ENCODE measurements at regions not wholly inside any gene's neighbourhood (a gene's known extent, or its start where the extent isn't known, plus 50 kb on each side); places are given as distances from the start of the nearest gene placed in this dataset.

GRCh38 chr15:69943637-69944036 is 154.1 kb downstream of the TLE3 start:
- TF ChIP-seq CTCF (IDR thresholded peaks at IDR 0.05), result no peak
- no peak for TF ChIP-seq POLR2A (IDR thresholded peaks at IDR 0.05)

All from thyroid gland (tissue), 4 donors.